OCI-LY7 (cell line): ENCODE measurements at regions not wholly inside any gene's neighbourhood (a gene's known extent, or its start where the extent isn't known, plus 50 kb on each side); places are given as distances from the start of the nearest gene placed in this dataset.

Source experiments
- BruUV-seq: library from RNA; stranded (reverse); fragments of 400-500 nt; replicated peaks from 2 replicates; lab custom pipeline; 2021; lab: Mats Ljungman, UMichigan
- CTCF ChIA-PET: fragments of 300-600 bp; sonication (Branson Sonifier 250); formaldehyde crosslinking; loops from one replicate; lab custom pipeline; 2022; ENCODE audit warnings: antibody characterized with exemption; ENCODE audit not compliant: unreplicated experiment; lab: Charles Lee
- POLR2A ChIA-PET: fragments of 300-600 bp; sonication (Branson Sonifier 250); formaldehyde crosslinking; loops from one replicate; lab custom pipeline; 2022; ENCODE audit warnings: antibody characterized with exemption; lab: Charles Lee
- DNase-seq: peaks from one replicate; pipeline ENCODE4 v3.0.0-alpha.2; 2015; ENCODE audit warnings: low spot score
- H2AFZ ChIP-seq: fragments of 200-600 bp; sonication (generic), shearing (Covaris generic); 2 replicates; pipeline ENCODE4 v1.6.1; 2014; ENCODE audit warnings: mild to moderate bottlenecking, antibody characterized with exemption, low read length, moderate library complexity
- H3K27ac ChIP-seq: fragments of 200-600 bp; sonication (generic); 2 replicates; pipeline ENCODE4 v1.5.1; 2014; ENCODE audit warnings: mixed run types, low read depth, mild to moderate bottlenecking, moderate library complexity, low read length, inconsistent platforms; ENCODE audit not compliant: poor library complexity, severe bottlenecking
- H3K36me3 ChIP-seq: fragments of 200-600 bp; sonication (generic); 2 replicates; pipeline ENCODE4 v1.6.1; 2014; ENCODE audit warnings: mild to moderate bottlenecking, antibody characterized with exemption, low read length, moderate library complexity, mixed read lengths; ENCODE audit not compliant: insufficient read depth
- H3K4me1 ChIP-seq: fragments of 200-600 bp; sonication (generic); 2 replicates; pipeline ENCODE4 v1.5.1; 2014; ENCODE audit warnings: mild to moderate bottlenecking, low read length; ENCODE audit not compliant: insufficient read depth, poor library complexity, severe bottlenecking
- H3K4me2 ChIP-seq: fragments of 200-600 bp; sonication (generic); 2 replicates; pipeline ENCODE4 v1.6.1; 2014; ENCODE audit warnings: mild to moderate bottlenecking, low read length
- H3K4me3 ChIP-seq: fragments of 200-600 bp; sonication (generic); 2 replicates; pipeline ENCODE4 v1.5.1; 2014; ENCODE audit warnings: mild to moderate bottlenecking, low read depth, low read length; ENCODE audit not compliant: poor library complexity, severe bottlenecking
- H3K79me2 ChIP-seq: fragments of 200-600 bp; sonication (generic); 2 replicates; pipeline ENCODE4 v1.6.1; 2016; ENCODE audit warnings: low read depth, mild to moderate bottlenecking, low read length, moderate library complexity, mixed read lengths; ENCODE audit not compliant: insufficient read depth
- H3K9me2 ChIP-seq: fragments of 200-600 bp; sonication (generic); 2 replicates; pipeline ENCODE4 v1.6.1; 2016; ENCODE audit warnings: mild to moderate bottlenecking, low read length, mixed read lengths; ENCODE audit not compliant: insufficient read depth
- H3K9me3 ChIP-seq: fragments of 200-600 bp; sonication (generic); 2 replicates; pipeline ENCODE4 v1.6.1; 2014; ENCODE audit warnings: mild to moderate bottlenecking, mixed run types, low read length, mixed read lengths
- H4K20me1 ChIP-seq: fragments of 200-600 bp; sonication (generic); 2 replicates; pipeline ENCODE4 v1.6.1; 2014; ENCODE audit warnings: mild to moderate bottlenecking, antibody characterized with exemption, low read length, moderate library complexity, mixed read lengths; ENCODE audit not compliant: insufficient read depth
- EZH2phosphoT487 ChIP-seq: fragments of 200-600 bp; sonication (generic); IDR thresholded peaks from 2 replicates; pipeline ENCODE4 v1.6.1; 2018; ENCODE audit warnings: low read depth, borderline replicate concordance, mild to moderate bottlenecking, mixed run types, antibody characterized with exemption, low read length, moderate library complexity, mixed read lengths
- intact Hi-C: fragments of 100-400 bp; cut with micrococcal nuclease; formaldehyde crosslinking; loops from one replicate; pipeline ENCODE4 v1.10.0; 2022; ENCODE audit not compliant: unreplicated experiment
- TF ChIP-seq, protein P1 (sequence below): fragments of 200-600 bp; sonication (generic); conservative IDR thresholded peaks from 2 replicates; pipeline ENCODE4 v1.5.1; 2014; ENCODE audit warnings: mild to moderate bottlenecking, antibody characterized with exemption, low read length, moderate library complexity, mixed read lengths

DNA sequence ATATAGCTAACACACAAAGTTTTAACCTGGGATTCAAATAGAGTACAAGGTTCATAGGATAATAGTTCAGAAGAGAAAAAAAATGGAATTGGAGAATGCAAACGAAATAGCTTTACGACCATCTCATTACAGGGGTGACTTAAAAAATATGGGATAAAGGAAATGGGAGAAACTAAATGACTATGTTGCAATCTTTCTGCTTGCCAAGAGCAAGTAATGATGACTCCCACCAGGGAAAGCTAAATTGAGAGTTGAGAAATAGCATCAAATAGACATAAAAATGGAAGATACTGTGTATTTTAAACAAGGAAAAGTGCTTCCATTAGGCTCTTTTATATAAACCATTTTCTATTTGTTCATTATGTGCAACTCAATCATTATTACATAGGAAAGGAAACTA is 155.7 kb upstream of the ATXN7L3B start:
- Histone ChIP-seq H3K9me3 (no peaks in the 10 kb centered on the region), H3K4me1 (no peaks in the 10 kb centered on the region), H3K79me2 (no peaks in the 10 kb centered on the region), H2AFZ (no peak overlapping the region), H3K4me3 (no peak overlapping the region), H4K20me1 (no peaks in the 10 kb centered on the region), H3K4me2 (no peak overlapping the region), H3K9me2 (no peaks in the 10 kb centered on the region), H3K27ac (no peak overlapping the region), H3K36me3 (no peaks in the 10 kb centered on the region)
- ChIA-PET CTCF (no interaction called here), POLR2A (no interaction called here)
- no TSS peak for BruUV-seq
- TF ChIP-seq, protein P1, sequence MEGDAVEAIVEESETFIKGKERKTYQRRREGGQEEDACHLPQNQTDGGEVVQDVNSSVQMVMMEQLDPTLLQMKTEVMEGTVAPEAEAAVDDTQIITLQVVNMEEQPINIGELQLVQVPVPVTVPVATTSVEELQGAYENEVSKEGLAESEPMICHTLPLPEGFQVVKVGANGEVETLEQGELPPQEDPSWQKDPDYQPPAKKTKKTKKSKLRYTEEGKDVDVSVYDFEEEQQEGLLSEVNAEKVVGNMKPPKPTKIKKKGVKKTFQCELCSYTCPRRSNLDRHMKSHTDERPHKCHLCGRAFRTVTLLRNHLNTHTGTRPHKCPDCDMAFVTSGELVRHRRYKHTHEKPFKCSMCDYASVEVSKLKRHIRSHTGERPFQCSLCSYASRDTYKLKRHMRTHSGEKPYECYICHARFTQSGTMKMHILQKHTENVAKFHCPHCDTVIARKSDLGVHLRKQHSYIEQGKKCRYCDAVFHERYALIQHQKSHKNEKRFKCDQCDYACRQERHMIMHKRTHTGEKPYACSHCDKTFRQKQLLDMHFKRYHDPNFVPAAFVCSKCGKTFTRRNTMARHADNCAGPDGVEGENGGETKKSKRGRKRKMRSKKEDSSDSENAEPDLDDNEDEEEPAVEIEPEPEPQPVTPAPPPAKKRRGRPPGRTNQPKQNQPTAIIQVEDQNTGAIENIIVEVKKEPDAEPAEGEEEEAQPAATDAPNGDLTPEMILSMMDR, result no peak
- no peak for TF ChIP-seq EZH2phosphoT487
- no peak for DNase-seq
- intact Hi-C loops, result no loop called here

- no peak overlapping the region for H3K27ac ChIP-seq
- DNase-seq, result no peak
- H3K36me3 ChIP-seq, result no peaks in the 10 kb centered on the region
- H3K9me2 ChIP-seq, result no peaks in the 10 kb centered on the region
- H4K20me1 ChIP-seq, result no peaks in the 10 kb centered on the region
- H3K4me3 ChIP-seq, result no peak overlapping the region
- no peaks in the 10 kb centered on the region for H3K9me3 ChIP-seq
- H2AFZ ChIP-seq, result no peak overlapping the region
- intact Hi-C loops, result no loop called here
- H3K4me1 ChIP-seq, result no peaks in the 10 kb centered on the region
- BruUV-seq, result no TSS peak
- TF ChIP-seq, protein P1, result no peak
- no peak for TF ChIP-seq EZH2phosphoT487
- H3K79me2 ChIP-seq, result no peaks in the 10 kb centered on the region
- ChIA-PET POLR2A (interaction anchor here (0.7 kb wide), 2 partner anchors 13 to 34 kb away, joined by 3 read pairs; no protein-coding TSS in a partner anchor), CTCF (no interaction called here)
- H3K4me2 ChIP-seq, result no peak overlapping the region
Measured at GRCh38 chr12:74382983-74383382, 154.7 kb upstream of the ATXN7L3B start.

DNA sequence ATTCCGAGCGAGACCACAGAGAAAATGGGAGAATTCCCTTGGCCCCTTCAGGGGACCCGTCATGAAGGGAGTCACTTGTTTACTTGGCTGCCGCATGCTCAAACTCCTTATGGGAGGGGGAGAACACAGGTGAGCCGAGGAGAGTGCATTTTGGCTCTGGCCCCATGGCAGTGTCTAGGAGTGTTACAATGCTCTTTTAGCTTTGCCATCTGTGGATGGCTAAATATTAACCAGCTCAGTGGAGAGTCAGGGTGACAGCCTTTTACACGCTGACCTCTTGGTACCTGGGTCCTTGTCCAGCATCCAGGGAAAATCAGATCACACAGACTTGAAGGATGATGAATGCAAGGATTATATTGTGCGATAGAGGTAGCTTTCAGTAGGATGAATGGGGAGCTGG is 146.4 kb upstream of the ATXN7L3B start:
- no TSS peak for BruUV-seq

More for the DNA sequence above, 146.4 kb upstream of the ATXN7L3B start:
- H3K9me2 ChIP-seq, result no peaks in the 10 kb centered on the region
- H2AFZ ChIP-seq, result no peak overlapping the region
- no peaks in the 10 kb centered on the region for H4K20me1 ChIP-seq
- no peak overlapping the region for H3K27ac ChIP-seq
- TF ChIP-seq EZH2phosphoT487, result no peak
- TF ChIP-seq, protein P1, result no peak
- DNase-seq, result no peak
- H3K79me2 ChIP-seq, result no peaks in the 10 kb centered on the region
- ChIA-PET POLR2A (no interaction called here), CTCF (no interaction called here)
- no peaks in the 10 kb centered on the region for H3K9me3 ChIP-seq
- H3K4me3 ChIP-seq, result no peak overlapping the region
- intact Hi-C loops, result no loop called here
- H3K4me1 ChIP-seq, result no peaks in the 10 kb centered on the region
- H3K36me3 ChIP-seq, result no peaks in the 10 kb centered on the region
- H3K4me2 ChIP-seq, result no peak overlapping the region
